Activated CD8-positive, alpha-beta memory T cell treated with anti-CD3 and anti-CD28 coated beads, Interleukin-2, amount 50 U/mL, for 1 hour (primary cell): ENCODE measurements at regions not wholly inside any gene's neighbourhood (a gene's known extent, or its start where the extent isn't known, plus 50 kb on each side); places are given as distances from the start of the nearest gene placed in this dataset.
"Not testable (repeated sequence)": the region's sequence is repeated elsewhere in the genome, so short reads cannot be mapped to it uniquely, and the experiment has no call there.

ENCODE experiments used
- DNase-seq: peaks from one replicate; pipeline ENCODE4 v3.0.0-alpha.2; 2020; ENCODE audit errors: extremely low read depth

GRCh38 chr2:242004223-242004901, 134.8 kb downstream of the RTP5 start:
- DNase-seq, result no peak

GRCh38 chr2:242004902-242005230, 135.3 kb downstream of the RTP5 start:
- DNase-seq, result no peak

- DNase-seq, result not testable (repeated sequence)
Measured at GRCh38 chr2:242006091-242006634, 136.6 kb downstream of the RTP5 start.

- not testable (repeated sequence) for DNase-seq
Measured at GRCh38 chr2:242008908-242009307, 139.4 kb downstream of the RTP5 start.

DNA sequence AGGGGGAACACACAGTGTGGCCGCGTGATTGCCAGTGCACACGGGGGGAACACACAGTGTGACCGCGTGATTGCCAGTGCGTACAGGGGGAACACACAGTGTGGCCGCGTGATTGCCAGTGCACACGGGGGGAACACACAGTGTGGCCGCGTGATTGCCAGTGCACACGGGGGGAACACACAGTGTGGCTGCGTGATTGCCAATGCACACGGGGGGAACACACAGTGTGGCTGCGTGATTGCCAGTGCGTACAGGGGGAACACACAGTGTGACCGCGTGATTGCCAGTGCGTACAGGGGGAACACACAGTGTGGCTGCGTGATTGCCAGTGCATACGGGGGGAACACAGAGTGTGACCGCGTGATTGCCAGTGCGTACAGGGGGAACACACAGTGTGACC, 140.3 kb downstream of the RTP5 start:
- DNase-seq, result not testable (repeated sequence)

DNA sequence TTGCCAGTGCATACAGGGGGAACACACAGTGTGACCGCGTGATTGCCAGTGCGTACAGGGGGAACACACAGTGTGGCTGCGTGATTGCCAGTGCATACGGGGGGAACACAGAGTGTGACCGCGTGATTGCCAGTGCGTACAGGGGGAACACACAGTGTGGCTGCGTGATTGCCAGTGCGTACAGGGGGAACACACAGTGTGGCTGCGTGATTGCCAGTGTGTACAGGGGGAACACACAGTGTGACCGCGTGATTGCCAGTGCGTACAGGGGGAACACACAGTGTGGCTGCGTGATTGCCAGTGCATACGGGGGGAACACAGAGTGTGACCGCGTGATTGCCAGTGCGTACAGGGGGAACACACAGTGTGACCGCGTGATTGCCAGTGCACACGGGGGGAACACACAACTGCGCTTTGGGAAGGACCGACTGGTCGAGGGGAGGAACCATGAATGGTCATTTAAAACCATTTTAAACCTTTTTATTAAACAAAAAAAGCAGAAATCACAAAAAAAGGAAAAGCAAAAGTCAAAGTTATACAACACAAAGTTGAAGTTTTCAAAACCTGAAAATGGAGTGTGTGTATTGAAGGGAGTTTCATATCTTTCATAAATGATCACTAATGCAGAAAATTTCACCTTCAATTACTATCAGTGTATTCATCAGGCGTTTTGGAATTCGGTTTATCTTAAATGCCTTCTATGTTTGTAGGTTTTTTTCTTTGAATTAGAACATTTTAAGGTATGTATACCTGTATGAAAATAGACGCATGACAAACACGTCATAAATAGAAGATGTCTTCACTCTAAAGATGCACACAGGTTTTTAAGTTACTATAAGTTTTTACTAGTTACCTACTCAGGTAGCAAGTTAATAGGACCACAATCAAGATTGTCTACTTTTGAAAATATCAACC, 141.0 kb downstream of the RTP5 start:
- not testable (repeated sequence) for DNase-seq

GRCh38 chr2:242011167-242011513, 141.6 kb downstream of the RTP5 start:
- no peak for DNase-seq

DNA sequence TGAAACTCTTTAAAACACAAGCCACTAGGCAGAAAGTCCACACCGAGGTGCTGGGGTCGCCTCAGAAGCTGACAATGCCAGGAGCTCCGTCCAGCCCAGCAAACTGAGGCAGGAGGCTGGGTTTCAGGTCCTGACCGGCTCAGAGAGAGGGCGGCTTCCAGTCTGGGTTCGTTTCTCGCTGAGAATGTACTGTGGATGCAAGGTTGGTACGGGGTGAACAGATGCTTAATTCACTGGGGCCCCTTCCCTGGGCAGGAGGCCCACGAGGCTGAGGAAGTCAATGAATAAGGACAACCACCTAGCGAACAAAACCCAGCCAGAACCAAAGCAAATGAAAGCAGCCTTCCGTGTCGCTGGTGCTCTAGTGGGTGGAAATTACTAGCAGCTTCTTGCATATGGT, 142.0 kb downstream of the RTP5 start:
- no peak for DNase-seq

DNA sequence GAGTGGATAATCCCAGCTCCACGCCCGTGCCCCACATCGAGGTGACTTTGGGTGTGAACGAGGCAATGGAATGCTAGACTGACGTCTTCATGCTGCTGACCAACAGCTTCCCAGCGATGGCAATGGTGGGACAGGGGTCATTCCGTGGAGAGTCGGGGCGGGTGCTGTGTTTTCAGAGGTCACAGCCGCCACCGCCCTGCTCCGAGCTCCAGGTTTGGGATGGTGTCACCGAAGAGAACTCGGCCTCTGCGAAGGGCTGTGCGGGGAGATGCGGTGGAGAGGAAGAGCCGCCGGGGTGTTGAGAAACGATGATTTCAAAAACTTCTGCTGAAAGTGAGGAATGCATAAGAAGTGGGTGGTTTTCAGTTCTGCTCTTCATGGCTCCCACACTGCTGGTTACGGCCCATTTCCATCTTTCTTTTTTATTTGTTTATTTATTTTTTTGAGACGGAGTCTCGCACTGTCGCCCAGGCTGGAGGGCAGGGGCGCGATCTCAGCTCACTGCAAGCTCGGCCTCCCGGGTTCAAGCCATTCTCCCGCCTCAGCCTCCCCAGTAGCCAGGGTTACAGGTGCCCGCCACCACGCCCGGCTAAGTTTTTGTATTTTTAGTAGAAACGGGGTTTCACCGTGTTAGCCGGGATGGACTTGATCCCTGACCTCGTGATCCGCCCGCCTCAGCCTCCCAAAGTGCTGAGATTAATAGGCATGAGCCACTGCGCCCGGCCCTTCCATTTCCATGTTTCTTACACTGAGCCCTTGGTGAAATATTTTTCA, 142.6 kb downstream of the RTP5 start:
- no peak for DNase-seq

DNA sequence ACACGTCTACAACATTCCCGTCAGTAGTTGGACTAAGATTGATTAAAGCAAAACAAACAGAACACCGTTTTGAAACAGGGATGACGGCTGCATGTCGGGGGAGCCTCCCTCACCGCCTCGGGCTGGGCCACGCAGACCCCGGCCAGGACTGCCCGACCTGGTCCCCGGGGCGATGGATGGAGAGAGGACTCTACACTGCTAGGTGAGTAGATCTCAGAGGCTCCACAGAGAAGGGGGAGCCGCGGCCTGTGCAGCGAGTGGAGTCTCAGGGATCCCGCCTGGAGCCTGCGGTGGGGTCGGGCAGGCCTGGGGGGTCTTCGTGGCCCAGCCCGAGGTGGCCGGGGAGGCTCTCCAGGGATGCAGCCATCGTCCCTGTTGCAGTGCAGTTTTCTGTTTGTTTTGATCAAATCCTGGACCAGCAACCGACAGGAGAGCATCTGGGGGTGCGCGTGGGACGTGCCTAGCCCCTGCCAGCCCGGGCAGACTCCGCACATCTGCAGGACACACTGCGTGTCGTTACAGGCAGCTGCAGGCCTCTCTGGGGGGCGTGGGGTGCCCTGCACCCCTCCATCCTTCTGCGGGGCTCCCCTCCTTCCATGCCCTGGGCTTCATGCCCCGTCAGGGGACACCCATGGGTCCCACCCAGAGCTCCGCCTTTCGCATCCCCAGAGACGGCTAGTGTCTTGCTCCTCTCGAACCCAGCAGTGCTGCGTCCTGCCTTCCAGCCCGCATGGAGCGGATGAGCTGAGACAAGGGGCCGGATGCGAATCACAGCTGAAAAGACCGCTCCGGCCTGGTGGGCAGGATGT, 143.6 kb downstream of the RTP5 start:
- DNase-seq, result no peak

- no peak for DNase-seq
Measured at GRCh38 chr2:242013771-242014170, 144.2 kb downstream of the RTP5 start.

- DNase-seq, result no peak
Measured at GRCh38 chr2:242015108-242016065, 145.9 kb downstream of the RTP5 start.

GRCh38 chr2:242017086-242017485, 147.6 kb downstream of the RTP5 start:
- no peak for DNase-seq

DNA sequence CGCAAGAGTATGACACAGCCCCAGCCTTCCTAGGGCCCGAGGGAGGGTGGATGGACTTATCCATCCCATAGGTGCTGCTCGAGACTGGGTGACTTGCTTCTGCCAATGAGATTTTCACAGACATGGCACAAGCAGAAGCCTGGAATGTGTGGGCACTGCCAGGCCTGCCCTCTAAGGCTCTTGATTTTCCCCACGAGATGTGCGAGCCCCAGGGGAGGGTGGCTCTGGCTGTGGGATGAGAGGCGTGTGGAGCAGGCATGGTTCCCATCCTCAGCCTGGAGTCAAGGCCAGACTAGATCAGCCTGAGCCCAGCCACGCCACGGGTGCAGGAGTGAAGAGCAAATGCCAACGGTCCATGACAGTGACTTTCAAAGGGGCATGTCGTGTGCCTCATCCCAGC, 148.9 kb downstream of the RTP5 start:
- DNase-seq, result not testable (repeated sequence)

- DNase-seq, result no peak
Measured at GRCh38 chr2:242019344-242019743, 149.8 kb downstream of the RTP5 start.

GRCh38 chr2:242020196-242021004, 150.9 kb downstream of the RTP5 start:
- DNase-seq, result no peak

- DNase-seq, result no peak
Measured at GRCh38 chr2:242022550-242023290, 153.2 kb downstream of the RTP5 start.

GRCh38 chr2:242024751-242025355, 155.3 kb downstream of the RTP5 start:
- no peak for DNase-seq
